D721Med (cell line): ENCODE measurements at regions not wholly inside any gene's neighbourhood (a gene's known extent, or its start where the extent isn't known, plus 50 kb on each side); places are given as distances from the start of the nearest gene placed in this dataset.

Experiments
- DNase-seq: peaks from one replicate; pipeline ENCODE4 v3.0.0; 2011; ENCODE audit warnings: low spot score; ENCODE audit not compliant: insufficient read length
- FAIRE-seq: peaks from 2 replicates; lab custom pipeline; 2011; peaks lifted over from hg19 to GRCh38; lab: Jason Lieb, UNC
- TF ChIP-seq, protein P1 (sequence below): IDR thresholded peaks from 2 replicates; pipeline ENCODE4 v1.5.1; 2012; ENCODE audit warnings: mild to moderate bottlenecking, control low read depth; ENCODE audit not compliant: insufficient read depth; ENCODE audit errors: missing control alignments

DNA sequence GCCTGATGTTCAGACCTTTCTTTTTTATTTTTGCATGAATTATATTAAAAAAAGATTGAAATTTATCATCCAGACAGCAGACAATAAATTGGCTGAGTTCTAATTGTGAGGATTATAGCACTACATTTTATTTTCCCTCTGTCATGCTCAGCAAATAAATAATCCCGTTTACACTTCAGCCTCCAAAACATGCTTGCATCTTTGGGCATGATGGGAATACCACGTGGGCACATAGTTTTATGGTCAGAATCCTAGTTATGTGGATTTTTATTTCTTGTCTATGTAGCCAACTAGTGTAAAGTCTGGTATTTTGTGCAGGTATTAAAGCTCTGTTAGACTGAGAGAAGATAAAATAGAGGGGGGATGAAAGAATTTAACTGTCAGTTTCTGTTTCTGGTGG, 276.9 kb upstream of the E2F7 start:
- TF ChIP-seq, protein P1, sequence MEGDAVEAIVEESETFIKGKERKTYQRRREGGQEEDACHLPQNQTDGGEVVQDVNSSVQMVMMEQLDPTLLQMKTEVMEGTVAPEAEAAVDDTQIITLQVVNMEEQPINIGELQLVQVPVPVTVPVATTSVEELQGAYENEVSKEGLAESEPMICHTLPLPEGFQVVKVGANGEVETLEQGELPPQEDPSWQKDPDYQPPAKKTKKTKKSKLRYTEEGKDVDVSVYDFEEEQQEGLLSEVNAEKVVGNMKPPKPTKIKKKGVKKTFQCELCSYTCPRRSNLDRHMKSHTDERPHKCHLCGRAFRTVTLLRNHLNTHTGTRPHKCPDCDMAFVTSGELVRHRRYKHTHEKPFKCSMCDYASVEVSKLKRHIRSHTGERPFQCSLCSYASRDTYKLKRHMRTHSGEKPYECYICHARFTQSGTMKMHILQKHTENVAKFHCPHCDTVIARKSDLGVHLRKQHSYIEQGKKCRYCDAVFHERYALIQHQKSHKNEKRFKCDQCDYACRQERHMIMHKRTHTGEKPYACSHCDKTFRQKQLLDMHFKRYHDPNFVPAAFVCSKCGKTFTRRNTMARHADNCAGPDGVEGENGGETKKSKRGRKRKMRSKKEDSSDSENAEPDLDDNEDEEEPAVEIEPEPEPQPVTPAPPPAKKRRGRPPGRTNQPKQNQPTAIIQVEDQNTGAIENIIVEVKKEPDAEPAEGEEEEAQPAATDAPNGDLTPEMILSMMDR, result no peak
- no peak for FAIRE-seq

DNA sequence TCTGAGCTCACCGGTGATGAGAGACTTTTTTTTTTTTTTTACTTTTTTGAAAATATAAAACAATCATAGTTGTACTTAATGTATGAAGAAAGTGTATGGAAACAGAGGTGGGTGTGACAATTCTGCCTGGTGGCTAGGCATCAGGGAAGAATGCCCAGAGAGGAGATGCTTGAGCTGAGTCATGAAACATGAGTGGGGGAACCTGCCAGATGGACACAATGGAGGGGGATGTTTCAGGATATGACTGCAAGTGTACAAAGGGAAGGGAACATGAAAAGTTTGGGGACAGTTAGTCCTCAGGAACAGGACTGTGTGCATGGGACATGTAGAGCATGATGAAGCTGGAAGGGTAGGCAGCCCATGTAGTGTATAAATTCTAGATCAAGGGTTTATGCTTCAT, 274.2 kb upstream of the E2F7 start:
- TF ChIP-seq, protein P1, result no peak
- FAIRE-seq, result no peak
- DNase-seq, result no peak

More for the DNA sequence above, 276.9 kb upstream of the E2F7 start:
- no peak for DNase-seq

DNA sequence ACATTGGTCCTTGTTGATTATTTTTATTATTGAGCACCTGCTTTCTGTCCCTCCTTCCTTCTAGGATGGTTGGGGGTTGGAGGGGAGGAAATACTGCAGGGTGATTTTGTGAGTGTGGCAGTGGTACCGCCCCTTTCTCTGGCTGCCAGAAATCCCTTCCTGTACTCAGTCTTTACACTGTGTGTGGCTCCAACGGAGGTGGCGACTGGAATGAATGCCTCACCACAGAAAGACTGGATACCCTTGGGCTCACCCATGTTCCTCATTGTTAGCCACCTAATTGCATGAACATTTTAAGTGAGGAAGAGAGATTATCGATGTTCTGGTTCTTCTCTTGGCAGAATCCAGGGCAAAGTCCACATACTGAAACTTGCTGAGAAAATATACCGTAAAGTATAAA, 272.0 kb upstream of the E2F7 start:
- DNase-seq (no peak), FAIRE-seq (no peak)
- TF ChIP-seq, protein P1, result no peak

DNA sequence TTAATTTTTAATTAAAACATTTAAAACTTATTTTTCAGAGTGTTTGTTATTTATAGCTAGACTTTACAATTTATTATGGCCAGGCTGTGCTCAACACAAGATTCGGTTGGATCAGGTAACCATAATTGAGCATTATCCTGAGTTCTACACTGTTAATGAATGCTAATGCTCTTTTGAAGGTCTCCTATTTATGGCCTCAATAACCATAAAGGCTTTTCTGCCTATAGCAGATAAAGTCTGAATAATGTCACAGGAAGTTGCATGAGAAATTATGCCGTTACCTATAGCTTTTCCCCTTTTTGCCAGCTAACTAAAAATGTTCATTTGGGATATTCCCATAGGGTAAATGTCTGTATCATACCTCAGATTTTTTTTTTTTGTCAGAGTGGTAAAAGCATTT, 269.4 kb upstream of the E2F7 start:
- no peak for DNase-seq
- TF ChIP-seq, protein P1, result no peak
- FAIRE-seq, result no peak

DNA sequence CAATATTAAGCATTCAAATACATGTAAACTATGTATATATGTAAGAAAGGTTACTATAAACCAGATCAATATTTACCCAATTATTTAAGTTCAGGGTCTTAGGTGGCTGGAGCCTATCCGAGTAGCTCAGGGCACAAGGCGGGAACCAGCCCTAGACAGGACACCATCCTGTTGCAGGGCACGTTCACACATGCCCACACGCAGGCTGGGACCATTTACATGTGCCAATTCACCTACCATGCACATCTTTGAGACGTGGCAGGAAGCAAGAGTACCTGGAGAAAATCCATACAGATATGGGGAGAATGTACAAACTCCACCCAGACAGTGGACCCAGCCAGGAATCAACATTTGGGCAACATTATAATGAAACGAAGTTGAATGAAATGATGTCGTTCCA, 263.0 kb upstream of the E2F7 start:
- no peak for FAIRE-seq
- TF ChIP-seq, protein P1, result no peak
- DNase-seq, result no peak

DNA sequence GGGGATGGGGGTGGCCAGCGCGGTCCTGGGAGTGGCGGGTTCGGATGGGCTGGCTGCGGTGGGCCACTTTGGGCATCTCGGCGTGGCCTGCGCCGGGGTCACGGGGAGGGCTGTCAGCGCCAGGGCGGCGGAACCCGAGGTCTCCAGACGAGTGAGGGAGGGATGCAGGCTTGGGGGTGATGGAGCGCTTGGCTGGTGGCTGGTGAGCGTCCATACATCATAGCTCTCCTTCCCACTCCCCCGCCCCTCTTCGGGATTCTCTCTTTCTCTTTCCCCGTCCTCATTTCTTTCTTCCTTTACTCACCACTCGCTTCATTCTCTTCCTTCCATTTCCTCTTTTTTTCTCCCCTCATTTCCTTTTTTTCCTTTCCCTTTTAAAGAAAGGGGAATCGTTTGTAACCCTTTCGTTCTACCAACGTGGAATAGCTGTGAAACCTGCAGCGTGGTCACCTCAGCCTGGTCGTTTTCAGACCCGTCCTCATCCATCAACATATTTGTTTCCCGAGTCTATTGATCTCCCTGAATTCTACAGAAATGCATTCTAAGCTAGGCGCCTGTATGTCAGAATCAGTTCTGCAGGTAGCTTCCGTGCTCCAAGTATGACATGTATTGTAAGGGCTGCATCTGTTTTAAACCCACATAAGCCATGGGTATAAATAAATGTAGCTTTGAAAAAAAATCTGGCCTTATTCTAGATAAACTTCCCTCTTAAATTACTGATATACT, 260.3 kb upstream of the E2F7 start:
- FAIRE-seq (no peak), DNase-seq (no peak)
- TF ChIP-seq, protein P1, result no peak

DNA sequence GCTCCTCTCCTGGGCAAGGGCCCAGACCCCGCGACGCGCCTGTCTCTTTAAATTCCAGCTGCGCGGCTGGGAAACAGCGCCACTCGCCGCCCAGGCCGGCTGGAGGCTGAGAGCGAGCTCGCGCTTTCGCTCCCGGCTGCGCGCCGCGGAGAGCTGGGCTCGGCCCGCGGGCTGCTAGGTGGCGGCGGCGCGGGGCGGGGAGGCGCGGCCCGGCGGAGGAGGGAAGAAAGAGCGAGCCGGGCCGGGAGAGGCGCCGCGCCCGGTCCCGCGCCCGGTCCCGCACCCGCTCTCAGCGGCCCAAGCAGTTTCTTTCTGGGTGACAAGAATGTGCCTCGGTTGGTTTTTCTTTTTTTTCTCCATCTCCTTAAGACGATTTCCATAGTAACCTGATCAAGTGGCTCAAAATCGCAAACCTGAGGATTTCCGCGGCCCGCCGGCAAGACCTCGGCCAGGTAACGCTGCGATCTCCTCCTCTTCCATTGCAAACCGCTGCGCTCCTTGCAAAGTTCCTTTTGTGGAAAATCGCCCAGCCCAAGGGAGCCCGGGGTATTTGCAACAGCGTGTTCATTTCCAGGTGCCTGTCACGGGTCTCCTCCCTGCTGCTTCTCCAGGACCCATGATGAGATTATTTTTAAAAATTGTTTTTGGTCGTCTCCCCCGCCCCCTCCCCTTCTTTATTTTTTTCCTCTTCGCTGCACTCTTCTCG, 259.5 kb upstream of the E2F7 start:
- TF ChIP-seq, protein P1, result peak; percentile 62
- peak; percentile 37 for DNase-seq
- no peak for FAIRE-seq
